ENCODE measurements at regions not wholly inside any gene's neighbourhood (a gene's known extent, or its start where the extent isn't known, plus 50 kb on each side); places are given as distances from the start of the nearest gene placed in this dataset.

DNA sequence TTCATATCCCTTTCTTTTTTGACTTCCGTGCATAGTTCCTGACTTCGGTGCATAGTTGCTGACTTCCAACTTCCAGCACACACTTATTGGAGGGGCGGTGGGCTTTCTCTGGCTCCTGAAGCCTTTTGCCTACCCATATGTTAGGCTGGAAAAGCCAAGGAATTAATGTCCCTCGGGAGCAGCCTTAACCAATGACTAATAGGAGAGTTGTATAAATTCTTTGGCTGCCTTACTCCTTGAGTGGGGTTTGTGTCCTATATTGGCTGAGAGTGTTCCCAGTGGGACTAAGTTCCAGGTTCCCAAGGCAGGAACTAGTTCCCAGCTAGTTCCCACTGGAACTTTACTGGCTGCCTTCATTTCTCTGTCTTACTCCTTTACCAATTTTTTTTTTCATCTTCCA is 105.7 kb downstream of the ZNF326 start:
- no peak for TF ChIP-seq CTCF (IDR thresholded peaks at IDR 0.05; ENCODE audit: extremely low read depth, missing control alignments)
- DNase-seq (ENCODE audit: low spot score): no peak

- no peak for TF ChIP-seq CTCF (IDR thresholded peaks at IDR 0.05; ENCODE audit: extremely low read depth, missing control alignments)
- DNase-seq (ENCODE audit: low spot score): no peak
These were observed 97.5 kb downstream of the ZNF326 start for GRCh38 chr1:90092441-90092840.

All from GM20000 (cell line).